Jurkat, Clone E6-1 (cell line): ENCODE measurements at regions not wholly inside any gene's neighbourhood (a gene's known extent, or its start where the extent isn't known, plus 50 kb on each side); places are given as distances from the start of the nearest gene placed in this dataset.

Experiments
- DNase-seq: peaks from one replicate; pipeline ENCODE4 v3.0.0-alpha.2; 2011; ENCODE audit warnings: low read depth, low spot score
- H3K4me3 ChIP-seq: 2 replicates; pipeline ENCODE4 v1.5.1; 2011; ENCODE audit warnings: mild to moderate bottlenecking, low read length, control low read depth, moderate library complexity

DNA sequence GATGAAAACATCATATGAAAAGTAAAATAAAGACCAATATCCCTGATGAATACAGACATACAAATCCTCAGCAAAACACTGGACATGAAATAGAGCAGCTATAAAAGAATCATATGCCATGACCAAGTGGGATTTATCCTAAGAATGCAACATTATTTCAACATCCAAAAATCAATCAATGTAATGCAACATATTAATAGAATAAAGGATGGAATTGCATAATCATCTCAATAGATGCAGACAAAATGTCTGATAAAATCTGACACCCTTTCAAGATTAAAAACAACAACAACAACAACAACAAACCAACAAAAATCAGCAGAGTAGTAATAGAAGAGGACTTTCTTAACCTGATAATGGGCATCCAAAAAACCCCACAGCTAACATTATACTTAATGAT is 63.8 kb upstream of the IL1R1 start:
- H3K4me3 ChIP-seq, result no peak overlapping the region
- no peak for DNase-seq

DNA sequence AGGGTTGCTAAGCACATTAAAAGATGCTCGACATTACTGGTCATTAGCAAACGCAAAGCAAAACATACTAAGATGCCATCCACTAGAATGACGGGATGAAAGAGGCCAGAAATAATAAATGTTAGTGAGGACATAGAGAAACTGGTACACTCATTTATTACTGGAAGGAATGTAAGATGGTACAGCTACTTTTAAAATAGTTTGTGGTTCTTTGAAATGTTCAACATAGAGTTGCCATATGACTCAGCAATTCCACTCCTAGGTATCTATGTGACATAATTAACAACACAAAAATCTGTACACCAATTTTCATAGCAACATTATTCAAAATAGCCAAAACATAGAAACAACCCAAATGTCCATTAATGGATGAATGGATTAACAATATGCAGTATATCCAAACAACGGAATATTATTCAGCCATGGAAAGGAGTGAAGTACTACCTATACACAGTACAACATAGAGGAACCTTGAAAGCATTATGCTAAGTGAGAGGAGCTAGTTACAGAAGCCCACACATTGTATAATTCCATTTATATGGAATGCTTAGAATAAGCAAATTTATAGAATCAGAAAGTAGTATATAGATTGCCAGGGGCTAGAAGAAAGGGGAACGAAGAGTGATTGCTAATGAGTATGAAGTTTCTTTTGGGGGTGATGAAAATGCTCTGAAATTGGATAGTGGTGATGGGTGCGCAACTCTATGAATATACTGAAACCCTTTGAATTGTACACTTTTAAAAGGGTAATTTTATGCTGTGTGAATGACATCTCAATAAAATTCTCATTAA is 61.9 kb upstream of the IL1R1 start:
- no peak for DNase-seq
- no peak overlapping the region for H3K4me3 ChIP-seq

DNA sequence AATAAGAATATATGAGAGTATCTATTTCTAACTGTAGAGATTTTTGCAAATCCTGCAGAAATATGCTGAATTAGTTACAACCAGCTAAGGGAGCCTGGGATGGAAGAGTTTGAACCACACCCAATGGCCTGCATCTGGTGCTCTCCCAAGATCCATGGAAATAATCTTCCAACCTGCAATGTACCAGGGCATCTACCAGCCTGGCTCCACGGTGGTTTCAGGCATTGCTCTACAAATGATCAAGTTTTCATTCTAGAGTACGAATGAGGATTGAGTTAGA is 61.4 kb upstream of the IL1R1 start:
- H3K4me3 ChIP-seq, result no peak overlapping the region
- DNase-seq, result no peak

DNA sequence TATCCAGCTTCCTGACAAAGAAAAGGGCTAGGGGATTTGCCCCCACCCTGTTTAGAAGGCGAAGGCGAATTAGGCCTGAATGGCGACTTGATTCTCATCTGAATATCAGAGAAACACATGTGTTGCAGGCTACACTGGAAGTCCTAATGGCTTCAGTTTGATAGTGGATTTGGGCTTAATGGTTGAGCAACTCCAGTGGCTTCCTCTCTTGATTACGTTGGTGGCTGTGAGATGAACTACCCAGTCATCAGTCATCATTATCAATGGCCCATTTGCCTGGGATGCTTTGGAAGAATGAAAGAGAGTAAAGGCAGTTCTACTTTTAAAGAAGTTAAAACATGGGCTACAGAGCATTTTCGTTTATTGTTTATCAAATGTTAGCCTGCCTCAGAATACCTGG is 60.9 kb upstream of the IL1R1 start:
- no peak for DNase-seq

DNA sequence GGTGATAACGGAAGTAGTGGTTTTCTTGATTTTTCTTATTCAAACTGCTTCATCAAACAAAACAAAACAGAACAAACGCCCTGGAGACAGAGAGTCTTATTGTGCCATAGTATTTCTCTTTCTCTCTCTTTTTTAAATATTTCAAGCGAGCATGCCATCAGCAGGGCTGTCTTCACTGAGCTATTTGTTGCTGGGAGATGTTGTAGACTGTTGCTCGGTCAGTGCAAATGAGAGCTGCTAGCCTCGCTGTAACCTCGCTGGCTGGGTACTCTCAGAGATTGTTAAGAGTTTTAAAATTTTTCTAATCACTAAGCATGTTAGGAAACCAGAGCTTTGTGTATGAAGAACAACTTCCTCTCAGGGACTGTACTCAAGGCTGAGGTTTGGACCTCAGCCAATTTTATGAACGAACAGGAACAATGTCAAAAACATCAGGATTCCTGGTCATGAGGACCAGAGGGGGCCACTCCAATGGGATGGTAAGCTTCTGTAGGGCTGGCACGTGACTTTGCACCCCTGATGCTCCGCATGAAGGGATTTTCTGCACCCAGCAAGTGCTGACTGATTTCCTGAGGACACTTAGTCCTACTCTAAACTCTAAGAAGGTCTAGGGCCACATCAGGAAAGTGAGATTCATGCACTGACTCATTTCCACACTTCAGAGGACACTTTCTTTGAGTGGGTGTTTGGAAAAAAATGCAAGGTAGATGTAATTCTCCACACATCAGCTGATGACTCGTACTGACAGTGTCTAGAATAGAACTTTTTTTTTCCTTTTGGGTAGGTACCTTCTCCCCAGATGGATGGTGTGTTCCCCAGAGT is 59.8 kb upstream of the IL1R1 start:
- H3K4me3 ChIP-seq, result no peak overlapping the region
- DNase-seq, result peak; percentile 54

More for the DNA sequence above, 60.9 kb upstream of the IL1R1 start:
- H3K4me3 ChIP-seq, result no peak overlapping the region

DNA sequence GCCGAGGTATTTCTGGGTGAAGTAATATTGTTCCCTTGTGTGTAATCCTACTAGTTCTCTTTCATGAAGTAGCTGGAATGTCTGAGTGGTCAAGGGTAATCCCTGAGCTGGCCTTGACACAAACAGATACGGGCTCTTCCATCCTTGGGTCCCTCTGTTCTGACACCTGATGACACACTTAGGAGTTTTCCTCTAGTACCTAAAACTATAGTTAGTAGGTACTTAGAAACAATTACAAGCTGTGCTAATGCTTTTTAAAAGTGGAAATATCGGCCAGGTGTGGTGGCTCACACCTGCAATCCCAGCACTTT is 59.2 kb upstream of the IL1R1 start:
- H3K4me3 ChIP-seq, result no peak overlapping the region
- no peak for DNase-seq

DNA sequence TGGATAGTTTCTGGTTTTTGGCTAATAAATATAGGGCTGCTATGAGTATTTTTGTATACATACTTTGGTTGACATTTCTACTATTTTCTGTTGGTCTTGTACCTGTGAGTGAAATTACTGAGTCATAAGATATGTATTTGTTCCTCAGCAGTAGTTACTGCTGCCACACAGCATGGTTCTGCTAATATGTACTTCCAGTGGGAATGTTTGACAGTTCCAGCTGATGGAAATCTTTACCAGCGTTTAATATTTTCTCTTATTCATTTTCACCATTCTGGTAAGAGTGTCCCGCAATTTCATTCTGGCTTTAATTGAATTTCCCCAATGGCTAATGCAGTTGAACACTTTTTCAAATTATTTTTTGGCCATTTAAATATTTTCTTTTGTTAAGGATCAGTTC is 57.9 kb upstream of the IL1R1 start:
- no peak for DNase-seq
- H3K4me3 ChIP-seq, result no peak overlapping the region

DNA sequence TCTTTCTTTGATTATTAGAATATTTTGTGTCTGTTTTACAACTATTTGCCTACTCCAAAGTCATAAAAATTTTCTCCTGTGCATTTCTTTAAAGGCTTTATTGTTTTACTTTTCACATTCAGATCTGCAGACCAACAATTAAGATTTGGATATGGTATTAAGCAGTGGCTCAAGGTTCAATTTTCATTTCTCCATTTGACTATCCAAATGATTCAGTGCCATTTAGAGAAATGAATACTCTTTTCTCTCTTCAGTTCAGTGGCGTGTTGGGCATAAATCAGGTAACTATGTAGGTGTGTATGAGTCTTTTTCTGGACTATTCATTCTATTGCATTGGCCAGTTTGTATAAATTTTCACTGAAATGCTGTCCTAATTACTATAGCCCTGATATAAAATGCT is 57.3 kb upstream of the IL1R1 start:
- no peak overlapping the region for H3K4me3 ChIP-seq
- no peak for DNase-seq

DNA sequence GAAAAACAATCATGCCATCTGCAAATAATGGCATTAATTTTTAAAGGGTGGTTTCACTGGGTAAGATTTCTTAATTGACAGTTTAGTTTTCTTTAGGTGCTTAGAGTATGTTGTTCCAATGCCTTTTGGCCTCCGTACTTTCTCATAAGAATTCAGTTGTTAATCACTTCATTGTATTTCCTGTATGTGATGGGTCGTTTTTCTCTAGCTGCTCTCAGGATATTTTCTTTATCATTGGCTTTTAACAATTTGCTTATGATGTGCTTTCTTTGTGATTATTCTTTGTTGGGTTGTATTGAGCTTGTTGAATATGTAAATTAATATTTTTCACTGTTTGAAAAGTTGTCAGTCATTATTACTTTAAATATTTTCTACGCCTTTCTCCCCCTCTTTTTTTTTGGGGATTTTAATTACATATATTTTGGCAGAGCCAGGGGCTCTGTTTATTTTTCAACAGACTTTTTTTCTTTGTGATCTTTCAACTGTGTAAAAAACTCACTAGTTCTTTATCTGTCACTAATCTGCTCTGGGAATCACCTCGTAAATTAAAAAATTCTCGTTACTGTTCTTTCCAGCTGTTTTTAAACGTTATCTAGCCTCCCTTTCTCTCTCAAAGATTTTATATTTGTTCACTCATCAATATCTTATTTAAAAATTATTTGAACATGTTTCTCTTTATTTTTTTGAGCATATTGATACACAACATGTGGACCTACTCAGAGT is 56.2 kb upstream of the IL1R1 start:
- DNase-seq, result no peak
- H3K4me3 ChIP-seq, result no peak overlapping the region

DNA sequence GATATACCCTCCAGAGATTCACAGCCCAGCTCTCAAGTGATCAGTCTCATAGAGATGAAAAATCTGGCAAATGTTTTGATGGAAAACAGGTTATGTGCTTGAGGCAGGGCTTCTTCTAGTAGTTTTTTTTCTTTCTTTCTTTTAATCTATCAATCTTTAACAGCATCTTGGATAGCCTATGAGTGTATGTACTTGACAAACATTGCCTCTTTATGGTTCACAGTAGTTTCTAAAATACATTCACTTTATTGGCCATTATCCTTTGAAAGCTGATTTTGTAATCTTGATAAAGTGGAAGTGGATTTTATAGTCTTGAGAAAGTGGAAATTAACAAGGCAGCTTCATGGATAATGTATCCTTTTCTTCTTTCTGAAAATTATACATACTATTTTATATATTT is 51.4 kb upstream of the IL1R1 start:
- H3K4me3 ChIP-seq, result no peak overlapping the region
- no peak for DNase-seq

DNA sequence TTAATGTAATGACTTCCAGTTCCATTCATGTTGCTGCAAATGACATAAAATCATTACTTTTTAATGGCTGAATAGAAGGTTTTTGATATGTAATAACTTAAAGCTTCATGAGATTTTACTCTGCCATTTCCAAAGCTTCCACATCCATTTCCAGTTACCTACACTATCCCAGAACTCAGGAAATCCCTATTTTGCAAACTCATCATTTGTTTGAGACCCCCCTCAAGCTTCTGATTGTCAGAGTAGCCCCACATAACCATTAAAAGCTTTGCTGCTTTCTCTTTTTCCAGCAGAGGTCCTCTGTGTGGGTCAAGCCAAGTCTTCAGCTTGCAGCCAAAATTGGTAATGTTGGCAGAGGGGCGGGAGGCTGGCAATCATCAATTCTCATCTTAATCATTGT is 50.6 kb upstream of the IL1R1 start:
- no peak overlapping the region for H3K4me3 ChIP-seq
- DNase-seq, result no peak

DNA sequence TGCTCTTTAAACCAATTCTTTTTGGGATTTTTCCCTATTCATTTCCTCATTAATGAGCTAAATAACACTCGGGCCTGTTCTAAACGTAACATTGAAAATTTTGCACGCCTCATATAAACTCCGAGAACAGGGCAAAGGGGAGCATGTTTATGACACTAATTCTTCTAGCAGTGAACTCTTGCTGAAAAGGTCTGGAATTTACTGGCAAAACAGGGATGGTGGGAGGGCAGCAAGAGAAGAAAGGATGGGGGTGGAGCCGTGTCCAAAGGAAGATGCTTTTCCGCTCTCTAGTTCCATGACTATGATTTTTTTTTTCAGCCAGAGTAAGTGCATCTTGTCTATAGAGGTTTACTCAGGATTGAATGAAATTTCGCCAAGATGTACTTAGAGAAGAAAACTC is 50.0 kb upstream of the IL1R1 start:
- no peak for DNase-seq
- no peak overlapping the region for H3K4me3 ChIP-seq
